Kidney glomerular epithelial cell (primary cell): ENCODE measurements at regions not wholly inside any gene's neighbourhood (a gene's known extent, or its start where the extent isn't known, plus 50 kb on each side); places are given as distances from the start of the nearest gene placed in this dataset.

ENCODE experiments used
- DNase-seq: peaks from one replicate; lab custom pipeline; 2025; lab: John Stamatoyannopoulos, UW

DNA sequence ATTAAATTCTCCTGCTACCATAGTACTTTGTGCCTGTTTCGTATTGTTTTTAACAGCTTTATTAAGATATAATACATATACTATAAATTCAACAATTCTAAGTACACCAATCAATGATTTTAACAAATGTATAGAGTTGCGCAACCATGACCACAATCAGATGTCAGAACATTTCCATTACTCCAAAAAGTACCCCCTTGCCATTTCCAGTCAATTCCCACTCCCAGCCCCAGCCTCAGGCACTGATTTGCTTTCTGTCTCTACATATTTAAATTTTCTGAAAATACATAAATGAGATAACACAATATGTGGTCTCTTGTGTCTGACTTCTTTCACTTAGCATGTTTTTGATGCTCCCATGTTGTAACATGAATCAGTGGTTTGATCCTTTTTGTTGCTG is 193.9 kb downstream of the FIGN start:
- DNase-seq: no peak

DNA sequence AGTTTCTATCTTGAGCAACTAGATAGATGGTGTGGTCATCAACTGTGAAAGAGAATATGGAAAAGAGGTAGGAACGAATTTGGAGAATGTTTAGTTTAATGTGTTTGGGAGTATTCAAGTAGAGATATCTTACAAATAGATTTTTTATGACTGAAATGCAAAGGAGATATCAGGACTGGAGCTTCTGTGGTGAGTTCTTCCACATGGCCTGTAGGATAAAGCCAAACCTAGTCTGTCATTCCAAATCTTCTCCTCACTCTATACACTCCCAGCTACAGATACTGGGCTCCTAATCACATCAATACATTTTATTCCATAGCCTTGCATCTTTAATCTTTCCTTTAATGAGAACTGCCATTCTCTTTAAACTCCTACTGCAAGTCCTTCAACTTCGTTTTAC is 194.3 kb downstream of the FIGN start:
- DNase-seq: no peak

- DNase-seq: peak; percentile 6
These were observed 207.1 kb downstream of the FIGN start for GRCh38 chr2:163528640-163529217.

- DNase-seq: no peak
These were observed 208.4 kb downstream of the FIGN start for GRCh38 chr2:163527381-163527780.

DNA sequence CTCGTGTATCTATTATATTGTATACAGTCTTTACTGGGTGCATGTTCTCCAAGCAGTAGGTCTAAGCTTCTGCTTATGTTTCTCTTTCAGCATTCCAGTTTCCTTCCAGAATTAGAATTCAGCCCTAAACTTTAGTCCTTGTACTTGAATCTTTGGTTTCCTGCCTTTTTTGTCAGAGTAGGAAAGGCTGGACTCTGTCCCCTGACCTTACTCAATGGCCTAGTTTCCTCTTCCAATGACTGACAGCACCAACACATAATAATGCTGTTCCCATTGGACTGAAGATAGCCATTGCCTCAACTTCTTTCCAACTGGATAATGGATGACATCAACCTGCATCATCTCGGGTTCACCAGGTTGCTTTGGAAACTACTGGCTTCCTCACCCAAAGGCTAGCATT is 217.0 kb downstream of the FIGN start:
- DNase-seq: no peak

DNA sequence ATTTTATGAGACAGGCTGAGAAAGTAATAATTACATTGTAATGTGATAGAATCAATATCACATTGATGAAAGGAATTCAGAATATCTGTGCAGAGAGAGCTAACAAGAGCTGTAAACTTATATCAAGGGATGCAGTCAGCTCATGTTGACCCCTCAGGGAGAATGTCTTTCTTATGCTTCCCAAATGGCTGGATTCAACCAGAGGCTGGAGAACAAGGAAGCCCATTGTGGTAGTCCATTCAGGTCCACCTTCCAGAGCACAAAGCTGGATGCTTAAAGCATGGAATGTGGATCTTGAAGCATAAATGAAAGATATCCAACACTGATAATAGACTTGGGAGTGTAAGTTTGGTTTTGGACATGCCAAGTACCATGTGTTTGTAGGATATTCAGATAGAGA is 220.0 kb downstream of the FIGN start:
- no peak for DNase-seq

GRCh38 chr2:163505281-163505680 is 230.5 kb downstream of the FIGN start:
- no peak for DNase-seq

DNA sequence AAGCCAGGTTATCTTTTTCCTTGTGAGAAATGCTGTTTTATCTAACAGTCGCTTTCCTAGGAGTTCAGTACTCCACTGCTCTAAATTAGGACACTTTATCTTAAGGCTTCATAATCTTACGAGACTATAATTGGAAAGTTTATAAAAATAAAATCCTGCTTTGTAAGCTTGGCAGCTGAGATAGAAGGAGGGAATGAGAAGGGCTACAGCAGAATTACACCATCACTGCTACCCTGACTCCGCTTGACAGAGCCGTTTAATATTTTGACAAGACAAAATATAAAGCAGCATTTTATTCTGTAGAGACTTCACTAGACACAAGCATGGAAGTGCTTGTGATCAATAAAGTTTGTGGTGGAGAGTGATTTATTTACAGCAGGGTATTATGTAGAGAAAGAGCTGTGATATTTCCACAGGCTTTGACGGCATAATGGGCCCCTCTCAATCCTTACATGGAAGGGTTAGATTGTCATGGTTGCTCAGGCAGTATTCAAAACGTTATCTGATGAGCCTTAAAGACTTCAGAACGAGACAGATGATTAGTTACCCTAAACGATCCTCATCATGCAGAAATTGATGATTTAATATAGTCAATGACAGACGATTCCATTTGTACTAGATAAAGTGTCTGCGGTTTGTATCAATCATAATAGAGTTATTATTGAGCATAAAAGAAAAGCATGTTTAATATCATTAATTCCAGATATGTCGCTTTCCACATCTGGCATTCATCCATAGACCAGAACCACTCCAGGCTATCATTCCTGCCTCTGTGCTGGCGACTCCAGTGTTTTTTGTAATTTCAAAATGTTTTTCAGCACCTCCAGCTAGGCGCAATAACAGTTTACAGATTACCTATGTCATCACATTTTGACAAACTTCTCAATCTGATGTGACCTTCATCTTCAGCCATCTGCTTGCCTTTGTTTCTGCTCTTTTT is 242.2 kb downstream of the FIGN start:
- no peak for DNase-seq

- no peak for DNase-seq
These were observed 244.0 kb downstream of the FIGN start for GRCh38 chr2:163491850-163492249.

GRCh38 chr2:163490281-163490680 is 245.5 kb downstream of the FIGN start:
- DNase-seq: no peak

GRCh38 chr2:163481515-163481914 is 254.3 kb downstream of the FIGN start:
- no peak for DNase-seq

GRCh38 chr2:163479599-163479998 is 256.2 kb downstream of the FIGN start:
- no peak for DNase-seq

GRCh38 chr2:163475815-163476214 is 260.0 kb downstream of the FIGN start:
- DNase-seq: no peak

- DNase-seq: no peak
These were observed 260.9 kb downstream of the FIGN start for GRCh38 chr2:163474889-163475288.

GRCh38 chr2:163474319-163474744 is 261.5 kb downstream of the FIGN start:
- DNase-seq: no peak

- DNase-seq: peak; percentile 35
These were observed 263.9 kb downstream of the FIGN start for GRCh38 chr2:163471947-163472346.

- peak; percentile 19 for DNase-seq
These were observed 266.2 kb downstream of the FIGN start for GRCh38 chr2:163469561-163469962.

- no peak for DNase-seq
These were observed 268.6 kb downstream of the FIGN start for GRCh38 chr2:163467251-163467630.

- DNase-seq: no peak
These were observed 269.2 kb downstream of the FIGN start for GRCh38 chr2:163466331-163467250.

DNA sequence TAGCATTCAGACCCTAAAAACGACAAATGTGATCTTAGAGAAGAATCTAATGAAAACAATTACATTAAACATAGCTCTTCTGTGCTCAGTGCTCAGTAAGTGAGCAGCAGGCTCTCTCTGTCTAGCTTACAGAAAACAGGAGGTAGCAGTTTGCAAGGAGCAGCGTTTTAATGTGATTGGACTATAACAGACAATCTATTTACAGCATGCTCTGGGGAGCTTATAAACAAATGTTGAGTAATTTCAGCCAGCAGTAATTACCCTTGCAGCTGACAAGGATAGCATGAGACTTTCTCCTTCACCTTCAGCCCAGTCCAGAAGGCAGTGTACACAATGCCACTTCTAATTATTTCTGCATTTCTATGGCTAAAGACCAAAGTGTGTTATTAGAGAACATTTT is 270.4 kb downstream of the FIGN start:
- DNase-seq: no peak

DNA sequence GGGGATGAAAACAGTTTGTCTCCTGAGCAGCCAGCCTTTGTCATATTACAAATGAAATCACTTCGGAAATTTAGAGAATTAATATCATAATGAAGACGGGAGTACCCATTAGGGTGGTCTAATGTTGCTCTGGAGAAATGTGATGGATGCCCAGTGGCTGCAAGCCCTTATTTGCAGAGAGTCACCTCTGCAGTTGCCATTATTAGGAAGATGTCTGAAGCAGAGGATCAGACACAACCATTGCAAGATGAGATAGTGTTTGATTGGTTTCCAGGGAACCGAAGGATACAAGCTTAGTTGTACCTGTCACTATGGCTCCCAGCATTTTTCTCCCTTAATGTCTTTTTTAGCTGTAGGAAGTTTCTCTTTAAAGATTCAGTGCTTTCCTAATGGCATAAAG is 272.4 kb downstream of the FIGN start:
- DNase-seq: no peak

- no peak for DNase-seq
These were observed 272.8 kb downstream of the FIGN start for GRCh38 chr2:163462993-163463392.
